Left cardiac atrium (tissue), 4 donors: ENCODE measurements at regions not wholly inside any gene's neighbourhood (a gene's known extent, or its start where the extent isn't known, plus 50 kb on each side); places are given as distances from the start of the nearest gene placed in this dataset.

Experiments used
- ATAC-seq, 2 donors: fragments of 200-7000 bp; cut with Tn5 transposase; one replicate each; pipeline ENCODE4 v1.9.1; 2020; ENCODE audit warnings: mild to moderate bottlenecking in 2 of 2, moderate library complexity in 2 of 2
- DNase-seq: peaks from one replicate; pipeline ENCODE4 v3.0.0-alpha.2; 2020
- intact Hi-C, 2 donors: fragments of 100-400 bp; cut with DNase I; formaldehyde crosslinking; loops; one replicate each; pipeline versions ENCODE4 v1.14.1 to v1.15.1; 2022 to 2023
- donor health status: DM: no; HTN: yes; CAD: no.
- donor health status: DM: no; HTN: yes; CAD: no; lungs with severe emphysema.
- donor health status: DM: yes; HTN: yes; CAD: no.
- donor health status: Dilated cardiomyopathy.

DNA sequence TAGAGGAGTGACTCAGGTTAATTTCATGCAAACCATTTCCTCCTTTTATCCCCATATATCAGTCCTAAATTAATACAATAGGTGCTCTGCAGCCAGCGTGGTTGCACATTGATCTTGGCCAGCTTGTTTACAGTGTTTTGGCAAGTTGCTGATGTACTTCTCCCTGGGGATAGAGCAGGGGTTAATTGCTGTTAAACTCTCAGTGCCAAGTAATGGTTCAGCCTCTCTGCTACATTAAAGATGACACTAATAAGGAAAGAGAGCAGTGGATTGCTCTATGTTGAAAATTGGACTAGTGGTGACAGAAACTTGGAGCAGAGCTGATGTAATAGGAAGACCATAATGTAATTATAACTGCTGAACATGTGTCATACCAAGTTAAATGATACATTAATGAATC is 717.5 kb downstream of the RERGL start:
- ATAC-seq, result no peak
- DNase-seq, result no peak
- intact Hi-C loops, result no loop called here

GRCh38 chr12:17371491-17372215 is 718.3 kb downstream of the RERGL start:
- no peak for DNase-seq
- intact Hi-C loops, result no loop called here
- no peak for ATAC-seq

GRCh38 chr12:17370621-17371020 is 719.4 kb downstream of the RERGL start:
- no peak for DNase-seq
- intact Hi-C loops, result no loop called here
- ATAC-seq, result no peak

DNA sequence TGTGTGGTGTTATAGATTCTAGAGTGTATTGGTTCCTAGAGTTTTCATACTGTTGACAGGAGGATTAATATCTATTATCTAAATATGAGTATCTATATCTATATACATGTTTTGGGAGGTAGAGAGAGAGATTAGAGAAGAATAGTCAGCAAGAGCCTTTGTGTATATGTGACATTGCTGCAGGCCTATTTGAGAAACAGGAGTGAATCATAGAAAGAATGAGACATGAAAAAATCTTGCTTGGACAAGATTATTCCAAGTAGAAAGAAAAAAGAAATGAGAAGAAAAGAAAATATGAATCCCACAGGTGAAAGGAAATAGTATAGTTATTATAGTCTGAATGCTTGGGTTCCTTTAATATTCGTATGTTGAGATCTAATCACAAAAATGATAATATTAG is 720.4 kb downstream of the RERGL start:
- intact Hi-C loops, result no loop called here
- DNase-seq (no peak), ATAC-seq (no peak)

DNA sequence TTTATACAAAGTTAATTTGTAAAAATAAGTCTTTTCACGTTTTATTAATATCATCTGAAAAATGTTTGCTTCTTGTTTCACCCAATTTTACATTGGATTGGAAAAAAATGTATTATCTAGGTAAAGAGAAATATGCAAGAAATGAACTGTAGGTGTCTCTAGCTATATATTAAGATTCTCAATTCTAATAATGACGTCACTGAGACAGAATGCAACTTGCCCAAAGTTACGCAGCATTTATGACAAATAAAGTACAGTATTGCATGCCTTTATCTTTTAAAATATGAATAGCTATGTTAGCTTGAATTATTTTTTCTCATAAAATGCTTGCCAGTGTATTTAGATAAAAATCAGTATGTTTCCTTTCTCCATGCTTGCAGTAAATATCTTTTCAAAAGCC is 728.8 kb downstream of the RERGL start:
- ATAC-seq (no peak), DNase-seq (no peak)
- intact Hi-C loops, result no loop called here

DNA sequence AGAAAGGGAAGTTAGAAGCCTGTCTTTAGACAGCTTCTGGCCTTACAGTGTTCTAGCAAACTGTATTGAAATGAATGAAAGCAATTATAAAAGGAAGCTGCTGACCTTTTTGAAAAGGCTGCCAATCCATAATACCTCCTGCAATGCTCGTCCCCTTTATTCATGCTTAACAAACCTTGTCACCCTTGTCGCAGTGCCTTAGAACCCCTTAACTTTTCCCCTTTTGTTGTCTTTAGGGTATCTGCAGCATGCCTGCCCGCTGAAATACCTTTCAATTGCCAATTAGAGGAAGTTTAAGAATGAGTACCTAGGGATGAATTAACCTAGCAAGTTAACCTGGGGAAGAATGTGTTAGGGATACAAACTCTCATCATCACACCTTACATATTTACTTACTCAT is 731.2 kb downstream of the RERGL start:
- intact Hi-C loops, result no loop called here
- ATAC-seq, result no peak

DNA sequence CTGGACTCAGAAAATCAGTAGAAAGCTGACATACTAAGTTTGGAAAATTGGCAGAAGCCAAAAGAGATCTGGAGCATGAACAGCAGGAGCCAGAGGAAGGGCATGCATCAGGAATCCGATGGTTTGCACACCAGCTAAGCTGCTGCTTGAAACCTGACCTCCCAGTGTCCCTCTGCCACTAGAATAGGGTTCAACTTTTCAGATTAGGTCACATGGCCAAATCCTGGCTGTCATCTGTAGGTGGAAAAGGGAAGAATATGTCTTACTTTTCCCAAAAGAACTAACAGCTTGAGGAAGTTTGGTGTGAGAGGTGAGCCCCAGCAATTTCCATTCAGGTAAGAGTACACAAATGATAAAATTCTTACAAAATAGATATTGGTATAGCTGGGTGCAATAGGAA is 732.6 kb downstream of the RERGL start:
- intact Hi-C loops, result no loop called here

More for the DNA sequence above, 731.2 kb downstream of the RERGL start:
- no peak for DNase-seq

DNA sequence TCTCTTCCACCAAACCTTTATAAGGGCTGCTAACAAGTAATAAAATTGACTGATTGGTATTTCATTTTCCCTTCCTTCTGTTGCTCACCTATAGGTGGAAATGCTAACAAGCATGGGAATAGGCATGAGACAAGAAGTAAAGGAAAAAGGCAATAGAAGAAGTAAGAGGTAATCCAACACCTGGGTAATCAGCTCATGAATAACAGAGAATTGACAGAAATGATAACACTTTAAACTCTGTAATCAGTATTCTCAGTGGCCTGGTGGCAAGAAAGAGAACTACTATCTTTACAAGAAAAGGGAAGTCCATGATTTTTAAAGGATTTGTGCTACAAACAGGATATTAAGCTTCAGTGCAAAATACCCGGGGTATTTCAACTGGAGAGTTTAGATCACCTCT is 737.8 kb downstream of the RERGL start:
- ATAC-seq, result no peak
- intact Hi-C loops, result no loop called here
- no peak for DNase-seq

More for the DNA sequence above, 732.6 kb downstream of the RERGL start:
- no peak for ATAC-seq
- DNase-seq, result no peak

- intact Hi-C loops, result no loop called here
- no peak for ATAC-seq
- DNase-seq, result no peak
These were observed 741.7 kb downstream of the RERGL start for GRCh38 chr12:17348311-17348710.

DNA sequence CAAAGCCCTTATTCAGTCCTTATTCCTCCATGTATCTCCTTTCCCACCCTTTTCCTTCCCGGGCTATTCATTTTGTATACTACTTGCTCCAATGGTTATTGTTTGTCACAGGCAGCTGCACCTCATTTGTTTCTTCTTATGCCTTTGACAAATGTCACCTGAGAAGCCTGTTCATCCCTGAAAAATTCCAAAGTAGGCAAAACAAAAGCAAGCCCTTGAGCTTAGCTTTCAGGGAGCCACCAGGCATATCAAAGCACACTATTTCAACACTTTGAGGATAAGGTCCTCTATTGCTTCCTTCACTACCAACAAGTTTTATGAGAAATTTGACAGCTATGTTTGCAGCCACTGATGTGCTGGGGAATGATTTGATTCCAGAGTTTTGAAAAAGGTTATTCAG is 738.7 kb upstream of the LMO3 start:
- ATAC-seq (no peak), DNase-seq (no peak)
- intact Hi-C loops, result no loop called here

GRCh38 chr12:17342381-17342961 is 736.5 kb upstream of the LMO3 start:
- DNase-seq, result no peak
- intact Hi-C loops, result no loop called here
- ATAC-seq, result no peak

DNA sequence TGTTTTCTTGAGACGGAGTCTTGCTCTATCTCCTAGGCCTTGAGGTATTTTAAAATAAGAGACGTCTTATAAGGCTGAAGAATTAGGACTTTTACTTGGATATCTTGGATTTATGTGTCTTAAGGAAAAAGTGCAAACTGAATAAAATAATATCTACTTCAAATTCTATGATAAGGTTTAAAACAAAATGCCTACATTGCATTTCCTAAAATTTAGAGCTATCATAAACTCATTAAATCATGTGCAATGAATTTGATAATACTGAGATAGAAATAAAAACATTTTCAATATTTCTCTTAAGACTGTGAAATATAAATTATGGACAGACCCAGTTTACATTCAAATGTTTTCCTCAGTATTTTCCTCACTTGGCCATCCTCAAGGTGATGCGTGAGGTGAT is 729.5 kb upstream of the LMO3 start:
- ATAC-seq (no peak), DNase-seq (no peak)
- intact Hi-C loops, result no loop called here

DNA sequence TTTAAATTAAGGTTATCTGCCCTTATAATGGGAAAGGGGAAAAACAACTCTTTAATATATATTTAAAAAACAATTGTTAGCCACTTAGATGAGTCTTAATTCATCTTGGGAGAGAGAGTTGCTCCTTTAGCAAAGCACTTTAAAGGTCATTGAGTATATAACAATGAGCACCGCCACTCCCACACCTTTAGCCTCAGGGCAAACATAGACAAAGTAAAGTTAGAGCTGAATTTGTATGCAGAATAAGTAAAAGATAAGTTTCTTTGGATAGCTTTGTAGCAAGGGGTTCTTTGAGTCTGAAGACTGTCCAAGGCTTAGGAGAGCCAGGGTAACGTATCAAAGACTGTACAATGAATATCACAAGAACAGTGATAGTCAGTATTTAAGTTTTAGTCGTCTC is 728.8 kb upstream of the LMO3 start:
- ATAC-seq (no peak), DNase-seq (no peak)
- intact Hi-C loops, result no loop called here

- intact Hi-C loops, result no loop called here
- ATAC-seq, result no peak
- no peak for DNase-seq
These were observed 727.3 kb upstream of the LMO3 start for GRCh38 chr12:17333287-17333686.

- ATAC-seq (no peak), DNase-seq (no peak)
- intact Hi-C loops, result no loop called here
These were observed 720.7 kb upstream of the LMO3 start for GRCh38 chr12:17326649-17327048.

GRCh38 chr12:17322090-17322489 is 716.1 kb upstream of the LMO3 start:
- intact Hi-C loops, result no loop called here
- no peak for ATAC-seq
- no peak for DNase-seq

DNA sequence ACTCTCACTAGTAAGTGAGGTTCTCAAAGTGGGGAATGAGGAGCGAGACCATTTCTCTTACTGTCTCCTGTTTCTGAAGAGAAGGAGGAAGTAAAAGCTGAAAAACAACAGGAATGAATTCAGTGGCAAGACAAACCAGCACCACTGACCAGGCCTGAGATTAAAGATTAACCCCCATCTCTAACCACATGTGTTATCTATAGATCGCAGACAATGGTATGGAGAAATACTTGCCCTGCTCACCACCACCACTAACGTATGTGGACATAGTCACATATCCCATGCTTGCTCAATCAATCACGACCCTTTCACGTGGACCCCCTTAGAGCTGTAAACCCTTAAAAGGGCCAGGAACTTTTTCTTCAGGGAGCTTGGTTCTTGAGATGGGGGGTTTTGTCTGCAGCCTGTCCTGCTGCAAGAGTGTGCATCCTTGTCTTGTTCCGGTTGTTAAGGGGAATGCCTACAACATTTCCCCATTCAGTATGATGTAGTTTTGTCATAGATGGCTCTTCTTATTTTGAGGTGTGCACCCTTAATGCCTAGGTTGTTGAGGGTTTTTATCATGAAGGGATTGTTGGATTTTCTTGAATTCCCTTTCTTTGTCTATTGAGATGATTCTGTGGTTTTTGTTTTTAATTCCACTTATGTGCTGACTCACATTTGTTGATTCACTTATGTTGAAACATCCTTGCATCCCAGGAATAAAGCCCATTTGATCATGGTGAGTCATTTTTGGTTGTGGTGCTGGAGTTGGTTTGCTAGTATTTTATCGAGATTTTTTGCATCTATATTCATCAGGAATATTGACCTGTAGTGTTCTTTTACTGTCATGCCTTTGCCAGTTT is 698.8 kb upstream of the LMO3 start:
- intact Hi-C loops, result no loop called here
- ATAC-seq, result no peak
- no peak for DNase-seq

DNA sequence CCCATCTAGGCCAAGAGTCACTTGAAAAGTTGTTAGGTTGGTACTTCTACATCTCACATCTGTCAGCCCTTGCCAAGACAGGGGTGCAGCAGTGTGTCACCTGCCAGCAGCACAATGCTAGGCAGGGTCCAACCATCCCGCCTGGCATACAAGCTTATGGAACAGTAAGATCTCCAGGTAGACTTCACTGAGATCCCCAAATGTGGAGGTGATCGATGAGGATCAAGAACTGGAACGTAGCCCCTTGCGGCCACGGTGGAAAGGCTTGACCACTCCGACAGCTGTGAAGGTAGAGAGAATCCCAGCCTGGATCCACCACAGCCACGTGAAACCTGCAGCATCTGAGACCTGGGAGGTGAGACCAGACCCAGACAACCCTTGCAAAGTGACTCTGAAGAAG is 696.0 kb upstream of the LMO3 start:
- intact Hi-C loops, result no loop called here
- DNase-seq, result no peak
- ATAC-seq, result no peak

DNA sequence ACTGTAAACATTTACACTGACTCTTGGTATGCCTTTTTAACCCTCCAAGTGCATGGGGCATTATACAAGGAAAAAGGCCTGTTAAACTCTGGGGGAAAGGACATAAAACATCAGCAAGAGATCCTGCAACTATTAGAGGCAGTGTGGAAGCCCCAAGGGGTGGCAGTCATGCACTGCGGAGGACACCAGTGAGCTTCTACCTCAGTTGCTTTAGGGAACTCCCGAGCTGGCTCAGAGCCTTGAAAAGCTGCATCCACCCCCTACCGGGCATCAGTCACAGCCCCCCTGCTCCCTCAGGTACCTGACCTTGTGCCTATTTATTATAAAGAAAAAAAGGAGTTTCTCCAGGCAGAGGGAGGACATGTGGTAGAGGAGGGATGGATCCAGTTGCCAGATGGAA is 695.6 kb upstream of the LMO3 start:
- intact Hi-C loops, result no loop called here

GRCh38 chr12:17296882-17297281 is 690.9 kb upstream of the LMO3 start:
- no peak for DNase-seq
- no peak for ATAC-seq
- intact Hi-C loops, result no loop called here

More for the DNA sequence above, 695.6 kb upstream of the LMO3 start:
- no peak for ATAC-seq
- DNase-seq, result no peak

DNA sequence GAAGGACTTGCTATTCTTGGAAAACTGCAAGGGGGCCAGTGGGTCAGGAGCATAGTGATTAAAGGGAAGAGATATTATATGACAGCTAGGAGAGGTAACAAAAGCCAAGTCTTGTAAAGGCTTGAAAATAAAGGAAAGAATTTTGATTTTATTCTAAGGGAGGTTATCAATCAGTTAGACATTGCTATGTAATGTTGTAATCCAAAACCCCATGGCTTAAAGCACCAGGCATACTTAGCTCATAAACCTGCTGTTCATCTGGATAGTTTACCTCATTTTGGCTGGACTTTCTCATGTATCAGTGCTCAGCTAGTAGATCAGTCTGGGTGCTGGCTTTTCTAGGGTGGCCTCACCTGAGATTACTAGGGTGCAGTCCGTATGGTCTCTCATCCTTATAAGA is 680.9 kb upstream of the LMO3 start:
- ATAC-seq, result no peak
- DNase-seq, result no peak
- intact Hi-C loops, result no loop called here
